ENCODE measurements at regions not wholly inside any gene's neighbourhood (a gene's known extent, or its start where the extent isn't known, plus 50 kb on each side); places are given as distances from the start of the nearest gene placed in this dataset.

DNA sequence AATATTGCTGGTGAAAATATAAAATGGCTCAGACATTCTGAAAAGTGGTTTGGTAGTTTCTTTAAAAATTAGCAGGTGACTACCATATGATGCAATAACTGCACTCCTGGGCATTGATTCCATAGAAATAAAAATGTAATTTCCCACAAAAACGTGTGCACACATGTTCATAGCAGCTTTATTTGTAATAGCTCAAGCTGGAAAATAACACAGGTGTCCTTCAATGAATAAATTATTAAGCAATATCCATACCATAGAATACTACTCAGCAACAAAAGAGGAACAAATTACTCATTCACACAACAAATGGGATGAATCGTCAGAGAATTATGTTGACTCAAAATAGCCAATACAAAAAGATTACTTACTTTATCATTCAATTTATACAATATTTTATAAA is 893.7 kb upstream of the SLIT2 start:
- TF ChIP-seq, protein P1, sequence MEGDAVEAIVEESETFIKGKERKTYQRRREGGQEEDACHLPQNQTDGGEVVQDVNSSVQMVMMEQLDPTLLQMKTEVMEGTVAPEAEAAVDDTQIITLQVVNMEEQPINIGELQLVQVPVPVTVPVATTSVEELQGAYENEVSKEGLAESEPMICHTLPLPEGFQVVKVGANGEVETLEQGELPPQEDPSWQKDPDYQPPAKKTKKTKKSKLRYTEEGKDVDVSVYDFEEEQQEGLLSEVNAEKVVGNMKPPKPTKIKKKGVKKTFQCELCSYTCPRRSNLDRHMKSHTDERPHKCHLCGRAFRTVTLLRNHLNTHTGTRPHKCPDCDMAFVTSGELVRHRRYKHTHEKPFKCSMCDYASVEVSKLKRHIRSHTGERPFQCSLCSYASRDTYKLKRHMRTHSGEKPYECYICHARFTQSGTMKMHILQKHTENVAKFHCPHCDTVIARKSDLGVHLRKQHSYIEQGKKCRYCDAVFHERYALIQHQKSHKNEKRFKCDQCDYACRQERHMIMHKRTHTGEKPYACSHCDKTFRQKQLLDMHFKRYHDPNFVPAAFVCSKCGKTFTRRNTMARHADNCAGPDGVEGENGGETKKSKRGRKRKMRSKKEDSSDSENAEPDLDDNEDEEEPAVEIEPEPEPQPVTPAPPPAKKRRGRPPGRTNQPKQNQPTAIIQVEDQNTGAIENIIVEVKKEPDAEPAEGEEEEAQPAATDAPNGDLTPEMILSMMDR (conservative IDR thresholded peaks at IDR 0.05; ENCODE audit: low read depth, low read length): no peak
- peak; percentile 7 for DNase-seq (ENCODE audit: low read depth)
- H3K4me3 ChIP-seq (ENCODE audit: low read depth, low read length): no peak overlapping the region

DNA sequence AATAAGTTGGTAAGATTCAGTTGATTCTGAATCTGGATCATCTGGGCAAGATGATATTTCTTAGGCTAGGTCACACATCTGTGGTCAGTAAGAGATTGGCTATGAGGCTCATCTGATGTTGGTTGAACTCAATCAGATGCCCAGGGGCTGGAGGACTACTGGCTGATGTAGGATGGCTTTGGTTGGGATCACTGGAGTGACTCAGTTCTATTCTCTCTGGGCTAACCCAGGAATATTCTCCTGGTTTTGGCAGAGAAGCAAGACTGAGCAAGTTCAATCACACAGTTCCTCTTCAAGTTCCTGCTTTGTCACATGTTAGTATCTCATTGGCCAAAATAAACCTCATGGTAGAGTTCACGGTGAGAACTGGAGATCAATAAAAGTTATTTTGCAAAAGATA is 902.3 kb upstream of the SLIT2 start:
- no peak for DNase-seq (ENCODE audit: low read depth)
- TF ChIP-seq, protein P1 (conservative IDR thresholded peaks at IDR 0.05; ENCODE audit: low read depth, low read length): no peak

GRCh38 chr4:19348746-19349145 is 903.0 kb upstream of the SLIT2 start:
- peak; percentile 16 for DNase-seq (ENCODE audit: low read depth)
- no peak overlapping the region for H3K4me3 ChIP-seq (ENCODE audit: low read depth, low read length)
- TF ChIP-seq, protein P1 (conservative IDR thresholded peaks at IDR 0.05; ENCODE audit: low read depth, low read length): no peak

More for the DNA sequence above, 902.3 kb upstream of the SLIT2 start:
- no peak overlapping the region for H3K4me3 ChIP-seq (ENCODE audit: low read depth, low read length)

DNA sequence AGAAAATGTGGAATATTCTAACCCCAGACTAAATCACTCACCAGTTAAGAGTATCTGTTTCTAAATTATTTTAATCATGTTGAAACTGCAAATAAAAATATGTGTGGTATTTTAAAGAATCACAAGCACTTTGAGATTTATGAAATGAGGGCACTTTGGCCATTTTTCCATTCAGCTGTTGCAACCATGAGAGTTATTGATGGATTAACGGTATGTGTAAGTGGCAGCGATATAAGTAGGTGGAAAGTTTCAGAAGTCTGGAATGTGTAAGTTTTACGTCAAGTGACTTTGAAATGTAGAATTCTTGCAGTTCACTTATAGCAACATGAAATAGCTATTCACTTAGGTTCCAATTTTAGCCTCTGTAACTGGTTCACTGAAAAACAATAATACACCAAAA is 905.1 kb upstream of the SLIT2 start:
- H3K4me3 ChIP-seq (ENCODE audit: low read depth, low read length): no peak overlapping the region
- DNase-seq (ENCODE audit: low read depth): no peak
- TF ChIP-seq, protein P1 (conservative IDR thresholded peaks at IDR 0.05; ENCODE audit: low read depth, low read length): no peak

DNA sequence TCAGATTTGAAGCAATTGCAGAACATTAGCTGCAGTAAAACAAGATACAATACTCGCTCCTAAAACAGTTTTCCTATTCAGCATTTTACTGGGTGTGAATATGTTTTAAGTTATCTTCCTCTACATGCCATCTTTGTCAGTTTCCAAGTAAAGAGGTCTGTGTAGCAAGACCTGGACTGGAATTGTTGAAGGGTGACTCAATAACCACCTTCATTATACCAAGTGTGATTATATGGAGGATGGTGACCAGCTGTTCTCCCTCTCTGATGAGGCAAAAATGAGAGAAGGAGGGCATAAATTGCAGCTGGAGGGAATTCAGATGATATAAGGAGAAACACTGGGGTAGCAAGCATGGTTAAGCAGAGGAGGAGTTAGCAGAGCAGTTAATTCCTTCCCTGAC is 922.1 kb upstream of the SLIT2 start:
- DNase-seq (ENCODE audit: low read depth): peak; percentile 42
- H3K4me3 ChIP-seq (ENCODE audit: low read depth, low read length): no peak overlapping the region
- TF ChIP-seq, protein P1 (conservative IDR thresholded peaks at IDR 0.05; ENCODE audit: low read depth, low read length): no peak

- H3K4me3 ChIP-seq (ENCODE audit: low read depth, low read length): no peak overlapping the region
- TF ChIP-seq, protein P1 (conservative IDR thresholded peaks at IDR 0.05; ENCODE audit: low read depth, low read length): no peak
- no peak for DNase-seq (ENCODE audit: low read depth)
Measured at GRCh38 chr4:19329077-19329476, 922.6 kb upstream of the SLIT2 start.

DNA sequence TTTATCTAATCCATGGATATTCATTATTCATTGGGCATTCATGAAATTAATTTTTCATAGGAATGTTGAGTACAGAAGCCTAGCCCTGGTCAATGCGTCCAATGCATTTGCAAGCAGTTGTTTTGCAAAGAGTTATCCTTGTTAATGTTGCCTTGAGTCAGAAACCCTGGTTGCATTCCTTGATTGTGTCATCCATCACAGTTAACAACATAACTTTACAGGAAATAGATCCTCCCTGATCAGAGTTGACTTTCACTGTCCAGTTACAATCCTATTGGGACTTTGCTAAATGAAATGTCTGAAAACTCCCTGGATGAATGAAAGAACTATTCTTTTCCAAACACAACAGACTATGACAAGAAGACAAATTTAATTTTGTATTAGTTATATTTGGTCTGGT is 924.3 kb upstream of the SLIT2 start:
- TF ChIP-seq, protein P1 (conservative IDR thresholded peaks at IDR 0.05; ENCODE audit: low read depth, low read length): no peak
- H3K4me3 ChIP-seq (ENCODE audit: low read depth, low read length): no peak overlapping the region
- DNase-seq (ENCODE audit: low read depth): peak; percentile 56

All from choroid plexus epithelial cell (primary cell).